ENCODE measurements at regions not wholly inside any gene's neighbourhood (a gene's known extent, or its start where the extent isn't known, plus 50 kb on each side); places are given as distances from the start of the nearest gene placed in this dataset.
"Not testable (repeated sequence)": the region's sequence is repeated elsewhere in the genome, so short reads cannot be mapped to it uniquely, and the experiment has no call there.

- no peak overlapping the region for H3K4me3 ChIP-seq (ENCODE audit: low read depth, low read length)
- no peak for DNase-seq (ENCODE audit: low read depth)
These were observed 512.3 kb downstream of the EDEM1 start for GRCh38 chr3:5699811-5700210.

DNA sequence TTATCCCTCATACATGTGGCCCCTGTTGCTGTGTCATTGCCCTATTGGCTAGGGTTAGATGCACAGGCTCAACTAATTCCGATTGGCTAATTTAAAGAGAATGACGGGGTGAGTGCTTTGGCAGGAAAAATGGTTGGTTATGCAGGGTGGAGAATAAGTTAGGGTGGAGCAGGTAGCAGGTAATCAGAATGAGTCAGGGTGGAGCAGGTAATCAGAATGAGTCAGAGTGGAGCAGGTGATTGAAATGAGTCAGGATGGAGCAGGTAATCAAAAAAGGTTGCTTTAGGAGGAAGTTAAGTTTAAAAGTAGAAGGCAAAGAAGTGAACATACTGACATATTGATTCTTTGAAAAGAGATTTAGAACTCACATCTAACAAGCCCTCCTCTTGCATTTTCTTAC lies 513.5 kb downstream of the EDEM1 start:
- not testable (repeated sequence) for DNase-seq (ENCODE audit: low read depth); H3K4me3 ChIP-seq (ENCODE audit: low read depth, low read length)

DNA sequence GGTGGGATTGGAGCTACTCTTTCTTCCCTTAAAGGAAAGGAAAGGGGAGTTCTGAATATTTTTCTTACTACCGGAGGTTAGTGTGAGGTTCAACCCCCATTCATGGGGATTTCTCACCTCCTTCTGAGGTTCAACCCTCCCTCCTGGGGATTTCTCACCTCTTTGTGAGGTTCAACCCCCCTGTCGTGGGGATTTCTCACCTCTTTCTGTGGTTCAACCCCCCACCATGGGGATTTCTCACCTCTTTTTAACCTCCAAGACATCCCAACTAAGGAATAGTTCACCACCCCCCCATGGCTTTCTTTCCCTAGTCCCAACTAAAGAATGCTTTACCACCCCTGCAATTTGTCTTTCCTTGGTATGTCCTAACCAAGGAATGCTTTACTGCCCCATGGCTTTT lies 520.3 kb downstream of the EDEM1 start:
- no peak overlapping the region for H3K4me3 ChIP-seq (ENCODE audit: low read depth, low read length)
- no peak for DNase-seq (ENCODE audit: low read depth)

DNA sequence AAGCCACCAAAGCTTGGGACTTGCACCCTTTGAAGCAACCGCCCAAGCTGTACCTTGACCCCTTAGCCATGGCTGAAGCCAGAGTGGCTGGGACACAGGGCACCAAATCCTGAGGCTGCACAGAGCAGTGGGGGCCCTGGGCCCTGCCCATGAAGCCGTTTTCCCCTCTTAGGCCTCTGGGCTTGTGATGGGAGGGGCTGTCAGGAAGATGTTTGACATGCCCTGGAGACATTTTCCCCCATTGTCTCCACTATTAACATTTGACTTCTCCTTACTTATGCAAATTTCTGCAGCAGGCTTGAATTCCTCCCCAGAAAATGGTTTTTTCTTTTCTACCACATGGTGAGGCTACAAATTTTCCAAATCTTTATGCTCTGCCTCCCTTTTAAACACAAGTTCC lies 522.2 kb downstream of the EDEM1 start:
- no peak for DNase-seq (ENCODE audit: low read depth)
- H3K4me3 ChIP-seq (ENCODE audit: low read depth, low read length) = no peak overlapping the region

DNA sequence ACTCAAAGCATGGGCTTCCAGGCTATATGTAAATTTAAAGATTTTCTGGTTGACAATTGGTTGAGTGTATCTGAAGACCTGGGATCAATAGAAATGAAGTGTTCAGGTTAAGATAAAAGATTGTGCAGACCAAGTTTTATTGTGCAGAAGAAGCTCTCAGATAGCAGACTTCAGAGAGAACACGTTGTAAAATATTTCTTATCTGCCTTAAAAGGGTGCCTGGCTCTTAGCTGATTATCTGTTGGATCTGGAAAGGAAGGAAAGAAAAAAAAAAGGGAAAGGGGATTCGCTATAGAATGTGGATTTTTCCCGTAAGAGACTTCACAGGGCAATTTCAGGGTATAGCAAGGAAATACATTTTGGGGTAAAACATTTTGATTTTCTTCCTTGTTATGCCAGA lies 523.2 kb downstream of the EDEM1 start:
- DNase-seq (ENCODE audit: low read depth) = no peak
- H3K4me3 ChIP-seq (ENCODE audit: low read depth, low read length) = no peak overlapping the region

DNA sequence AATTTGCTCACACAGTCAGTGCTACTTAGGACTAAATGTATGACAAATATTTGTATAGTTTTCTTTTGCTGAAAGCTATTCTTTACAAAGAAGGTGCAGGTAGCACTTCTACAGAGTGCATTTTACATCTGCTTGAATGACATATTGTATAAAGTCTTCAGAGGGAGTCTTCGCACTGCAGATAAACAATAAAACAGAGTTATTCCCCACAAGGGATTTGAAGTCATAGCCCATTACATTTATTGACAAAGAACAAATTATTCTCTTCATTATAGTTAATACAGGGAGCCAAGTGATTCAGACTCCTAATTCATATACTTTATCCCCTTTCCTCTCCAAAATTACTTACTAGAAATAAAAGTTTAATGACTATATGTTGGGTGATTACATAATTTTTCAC lies 529.7 kb downstream of the EDEM1 start:
- no peak for DNase-seq (ENCODE audit: low read depth)
- H3K4me3 ChIP-seq (ENCODE audit: low read depth, low read length) = no peak overlapping the region

DNA sequence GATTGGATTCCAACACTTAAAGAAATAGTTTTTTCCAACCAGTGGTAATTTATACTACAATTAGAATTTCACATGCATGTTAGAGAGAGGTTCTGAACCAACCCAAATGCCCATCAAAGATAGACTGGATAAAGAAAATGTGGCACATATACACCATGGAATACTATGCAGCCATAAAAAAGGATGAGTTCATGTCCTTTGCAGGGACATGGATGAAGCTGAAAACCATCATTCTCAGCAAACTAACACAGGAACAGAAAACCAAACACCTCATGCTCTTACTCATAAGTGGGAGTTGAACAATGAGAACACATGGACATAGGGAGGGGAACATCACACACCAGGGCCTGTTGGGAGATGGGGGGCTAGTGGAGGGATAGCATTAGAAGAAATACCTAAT lies 532.2 kb downstream of the EDEM1 start:
- not testable (repeated sequence) for DNase-seq (ENCODE audit: low read depth); H3K4me3 ChIP-seq (ENCODE audit: low read depth, low read length)

GRCh38 chr3:5725801-5726200 lies 538.3 kb downstream of the EDEM1 start:
- DNase-seq (ENCODE audit: low read depth) = no peak
- H3K4me3 ChIP-seq (ENCODE audit: low read depth, low read length) = no peak overlapping the region

- DNase-seq (ENCODE audit: low read depth) = no peak
- H3K4me3 ChIP-seq (ENCODE audit: low read depth, low read length) = no peak overlapping the region
These were observed 539.1 kb downstream of the EDEM1 start for GRCh38 chr3:5726621-5727020.

DNA sequence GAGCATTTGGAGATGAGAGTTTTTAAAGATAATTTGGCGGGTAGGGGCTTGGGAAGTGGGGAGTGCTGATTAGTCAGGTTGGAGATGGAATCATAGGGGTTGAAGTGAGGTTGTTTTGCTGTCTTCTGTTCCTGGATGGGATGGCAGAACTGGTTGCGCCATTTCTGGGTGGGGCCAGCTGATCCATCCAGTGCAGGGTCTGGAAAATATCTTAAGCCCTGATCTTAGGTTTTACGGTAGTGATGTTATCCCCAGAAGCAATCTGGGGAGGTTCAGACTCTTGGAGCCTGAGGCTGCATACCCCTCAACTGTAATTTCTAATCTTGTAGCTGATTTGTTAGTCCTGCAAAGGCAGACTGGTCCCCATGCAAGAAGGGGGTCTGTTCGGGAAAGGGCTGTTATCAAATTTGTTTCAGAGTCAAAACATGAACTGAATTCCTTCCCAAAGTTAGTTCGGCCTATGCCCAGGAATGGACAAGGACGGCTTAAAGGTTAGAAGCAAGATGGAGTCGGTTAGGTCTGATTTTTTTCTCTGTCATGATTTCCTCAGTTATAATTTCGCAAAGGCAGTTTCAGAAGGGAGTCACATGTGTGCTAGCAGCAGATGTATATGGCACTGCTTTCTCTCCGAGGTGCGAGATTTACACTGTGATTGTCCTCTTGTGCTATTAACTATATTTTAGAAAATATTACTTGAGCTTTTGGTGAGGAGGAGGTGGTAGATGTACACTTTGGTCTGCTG lies 540.4 kb downstream of the EDEM1 start:
- no peak for DNase-seq (ENCODE audit: low read depth)
- no peak overlapping the region for H3K4me3 ChIP-seq (ENCODE audit: low read depth, low read length)

DNA sequence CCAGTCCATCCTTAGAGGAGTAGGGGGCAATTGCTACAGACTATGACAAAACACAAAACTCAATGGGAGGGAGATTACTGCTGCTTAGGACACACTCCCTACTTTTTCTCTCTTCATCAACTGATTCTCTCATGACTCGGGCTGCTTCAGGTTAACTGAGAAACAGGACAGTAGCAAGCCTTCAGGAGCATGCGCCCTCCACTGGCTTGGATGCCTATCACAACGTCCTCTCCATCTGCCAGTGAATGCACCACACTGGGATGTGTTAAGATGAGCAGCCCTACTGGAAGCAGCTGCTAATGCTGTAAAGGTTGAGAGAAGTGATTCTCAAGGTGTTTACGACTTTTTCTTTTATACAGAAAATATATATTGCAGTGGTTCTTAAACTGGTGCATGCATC lies 542.3 kb downstream of the EDEM1 start:
- H3K4me3 ChIP-seq (ENCODE audit: low read depth, low read length) = no peak overlapping the region
- no peak for DNase-seq (ENCODE audit: low read depth)

GRCh38 chr3:5731100-5731499 lies 543.6 kb downstream of the EDEM1 start:
- no peak for DNase-seq (ENCODE audit: low read depth)
- no peak overlapping the region for H3K4me3 ChIP-seq (ENCODE audit: low read depth, low read length)

GRCh38 chr3:5732081-5732480 lies 544.6 kb downstream of the EDEM1 start:
- DNase-seq (ENCODE audit: low read depth) = no peak
- no peak overlapping the region for H3K4me3 ChIP-seq (ENCODE audit: low read depth, low read length)

DNA sequence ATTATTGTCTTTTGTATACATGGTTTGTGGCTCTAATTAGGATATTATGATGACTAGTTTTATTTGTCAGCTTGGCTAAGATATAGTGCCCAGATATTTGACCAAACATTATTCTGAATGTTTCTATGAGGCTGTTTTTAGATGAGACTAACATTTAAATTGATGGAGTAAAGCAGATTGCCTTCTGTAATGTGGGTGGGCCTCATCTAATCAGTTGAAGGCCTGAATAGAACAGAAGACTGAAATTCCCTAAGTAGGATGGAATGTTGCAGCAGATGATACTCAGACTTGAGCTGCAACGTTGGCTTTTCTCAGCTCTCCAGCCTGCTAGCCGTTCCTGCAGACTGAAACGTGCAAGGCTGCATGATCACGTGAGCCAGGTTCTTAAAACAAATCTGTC lies 546.5 kb downstream of the EDEM1 start:
- no peak for DNase-seq (ENCODE audit: low read depth)
- H3K4me3 ChIP-seq (ENCODE audit: low read depth, low read length) = no peak overlapping the region

- DNase-seq (ENCODE audit: low read depth) = no peak
These were observed 548.4 kb downstream of the EDEM1 start for GRCh38 chr3:5735896-5736295.

GRCh38 chr3:5739299-5739935 lies 551.9 kb downstream of the EDEM1 start:
- no peak overlapping the region for H3K4me3 ChIP-seq (ENCODE audit: low read depth, low read length)

More at GRCh38 chr3:5735896-5736295, 548.4 kb downstream of the EDEM1 start:
- H3K4me3 ChIP-seq (ENCODE audit: low read depth, low read length) = no peak overlapping the region

GRCh38 chr3:5739949-5740348 lies 552.4 kb downstream of the EDEM1 start:
- H3K4me3 ChIP-seq (ENCODE audit: low read depth, low read length) = no peak overlapping the region
- DNase-seq (ENCODE audit: low read depth) = no peak

More at GRCh38 chr3:5739299-5739935, 551.9 kb downstream of the EDEM1 start:
- no peak for DNase-seq (ENCODE audit: low read depth)

DNA sequence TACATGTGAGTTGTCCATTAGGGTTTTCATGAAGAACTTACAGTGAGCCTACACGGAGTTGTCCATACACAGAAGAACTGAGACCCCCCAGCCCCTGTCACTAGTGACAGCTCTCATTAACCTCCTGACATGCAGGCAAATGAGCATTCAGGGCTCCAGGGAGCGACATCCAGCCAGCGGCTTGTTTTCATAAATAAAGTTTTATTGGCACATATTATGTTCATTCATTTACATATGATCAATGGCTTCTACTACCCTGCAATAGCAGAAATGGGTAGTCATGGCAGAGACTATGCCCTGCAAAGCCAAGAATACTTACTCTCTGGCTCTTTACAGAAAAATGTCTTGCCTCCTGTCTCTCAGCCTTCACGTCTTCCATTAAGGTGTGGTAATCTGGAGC lies 553.5 kb downstream of the EDEM1 start:
- no peak overlapping the region for H3K4me3 ChIP-seq (ENCODE audit: low read depth, low read length)
- DNase-seq (ENCODE audit: low read depth) = no peak

DNA sequence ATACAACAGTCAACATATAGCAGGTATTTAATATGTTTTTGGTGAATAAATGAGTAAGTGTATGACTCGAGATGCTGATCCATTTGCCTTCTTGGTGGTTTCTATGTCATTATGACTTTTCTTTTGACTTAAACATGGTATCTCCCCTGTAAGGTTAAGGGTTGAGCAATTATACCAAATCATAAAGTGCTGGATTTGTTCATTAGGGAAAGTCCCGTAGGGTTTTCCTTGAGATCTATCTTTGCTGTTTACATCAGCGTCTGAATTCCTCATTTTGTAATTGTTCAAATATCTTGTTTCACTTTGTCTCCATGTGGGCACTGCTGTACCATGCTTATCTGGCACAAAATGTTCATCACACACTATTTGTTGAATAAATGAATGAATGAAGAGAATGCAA lies 562.6 kb downstream of the EDEM1 start:
- H3K4me3 ChIP-seq (ENCODE audit: low read depth, low read length) = no peak overlapping the region

GRCh38 chr3:5750874-5751640 lies 563.5 kb downstream of the EDEM1 start:
- H3K4me3 ChIP-seq (ENCODE audit: low read depth, low read length) = no peak overlapping the region
- no peak for DNase-seq (ENCODE audit: low read depth)

More for the DNA sequence above, 562.6 kb downstream of the EDEM1 start:
- DNase-seq (ENCODE audit: low read depth) = no peak
